HG03095 (cell line): ENCODE measurements at regions not wholly inside any gene's neighbourhood (a gene's known extent, or its start where the extent isn't known, plus 50 kb on each side); places are given as distances from the start of the nearest gene placed in this dataset.

Source experiments
- ATAC-seq: cut with Tn5 transposase; IDR thresholded peaks from one replicate; pipeline ENCODE4 v1.9.1; 2021; ENCODE audit warnings: moderate library complexity; ENCODE audit not compliant: unreplicated experiment

DNA sequence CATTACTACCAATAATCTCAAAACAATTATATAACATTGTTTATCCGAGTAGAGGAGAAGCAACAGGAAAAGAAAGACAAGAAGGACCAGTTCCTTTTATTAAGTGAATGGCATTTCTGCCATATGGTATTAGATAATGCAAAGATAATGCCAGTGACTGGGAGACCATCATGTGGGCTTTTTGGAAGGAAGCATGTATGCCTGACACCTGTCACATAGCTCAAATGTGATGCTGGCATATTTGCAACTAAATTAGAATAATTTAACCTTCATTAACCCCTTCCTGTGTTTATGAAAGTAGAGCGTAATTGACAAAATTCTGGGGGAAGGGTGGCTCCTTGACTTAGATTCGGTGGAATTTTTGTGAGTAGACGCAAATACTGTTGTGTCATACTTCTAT, 733.0 kb downstream of the TUSC7 start:
- ATAC-seq, result no peak

DNA sequence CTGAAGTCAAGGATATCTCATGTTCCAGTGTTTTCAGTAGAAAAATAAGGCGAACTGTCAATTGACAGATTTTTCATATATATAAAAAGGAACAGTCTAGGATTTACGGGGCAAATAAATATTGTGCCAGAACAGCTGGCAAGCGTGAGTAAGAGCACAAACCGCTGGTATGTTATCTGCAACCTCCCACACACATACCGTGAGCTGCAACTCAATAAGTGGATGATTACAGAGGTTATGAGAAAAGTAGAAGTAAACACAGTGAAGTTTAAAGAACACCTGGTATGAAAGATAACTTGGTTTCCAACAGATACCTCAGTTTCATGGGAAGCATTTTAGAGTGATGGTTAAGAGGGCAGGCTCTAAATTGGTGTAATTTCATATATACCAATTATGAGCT, 733.4 kb downstream of the TUSC7 start:
- ATAC-seq, result no peak

DNA sequence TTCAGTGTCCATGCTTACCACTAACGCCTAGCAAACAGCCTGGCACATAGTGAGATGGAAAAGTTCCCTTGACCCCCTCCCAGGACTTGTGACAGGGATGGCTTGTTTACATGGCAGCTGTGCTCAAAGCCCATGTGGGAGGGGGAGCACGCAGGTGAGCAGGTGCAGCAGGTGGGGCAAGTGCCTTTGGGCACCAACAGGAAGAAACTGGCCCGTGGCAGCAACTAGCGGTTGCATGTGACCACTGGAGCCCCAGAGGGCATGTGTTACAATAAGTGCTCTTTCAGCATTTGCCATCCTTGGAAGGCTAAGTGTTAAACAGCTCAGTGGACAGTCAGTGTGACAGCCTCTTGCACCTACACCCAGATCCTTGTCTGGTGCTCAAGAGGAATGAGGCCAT, 734.6 kb downstream of the TUSC7 start:
- ATAC-seq, result no peak

DNA sequence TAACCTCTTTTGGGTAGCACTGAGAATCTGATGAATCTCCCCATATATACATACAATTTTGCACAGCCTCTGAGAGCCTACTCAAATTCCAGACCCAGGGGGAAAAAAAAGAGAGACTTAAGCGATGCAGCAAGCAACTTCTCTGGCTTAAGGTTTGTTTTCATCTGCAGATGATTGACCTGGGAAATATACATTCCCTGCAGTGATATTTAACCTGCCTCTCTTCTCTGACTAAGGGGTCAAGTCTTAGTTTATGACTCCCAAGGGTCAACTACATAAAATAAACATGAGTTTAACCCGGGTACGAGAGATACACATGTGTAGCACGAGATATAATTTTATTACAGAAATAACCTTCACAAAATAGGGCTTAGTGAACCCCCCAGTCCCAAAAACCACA, 737.8 kb downstream of the TUSC7 start:
- ATAC-seq, result no peak

DNA sequence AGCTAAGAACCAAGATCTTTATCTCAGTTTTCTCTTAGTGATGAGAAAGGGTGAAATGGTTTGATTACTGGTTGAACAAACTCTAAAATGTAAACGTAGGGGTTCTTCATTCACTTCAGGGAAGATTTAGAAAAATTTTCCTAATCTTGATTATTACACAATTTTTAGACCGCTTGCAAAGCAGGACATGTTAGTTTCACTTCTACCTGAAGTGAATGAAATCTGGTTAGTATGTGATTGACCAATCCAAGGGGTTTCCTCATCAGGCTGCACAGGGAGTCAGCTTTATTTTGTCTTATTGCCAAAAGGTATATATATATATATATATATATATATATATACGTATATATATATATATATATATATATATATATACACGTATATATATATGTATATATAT, 740.4 kb downstream of the TUSC7 start:
- ATAC-seq, result no peak

DNA sequence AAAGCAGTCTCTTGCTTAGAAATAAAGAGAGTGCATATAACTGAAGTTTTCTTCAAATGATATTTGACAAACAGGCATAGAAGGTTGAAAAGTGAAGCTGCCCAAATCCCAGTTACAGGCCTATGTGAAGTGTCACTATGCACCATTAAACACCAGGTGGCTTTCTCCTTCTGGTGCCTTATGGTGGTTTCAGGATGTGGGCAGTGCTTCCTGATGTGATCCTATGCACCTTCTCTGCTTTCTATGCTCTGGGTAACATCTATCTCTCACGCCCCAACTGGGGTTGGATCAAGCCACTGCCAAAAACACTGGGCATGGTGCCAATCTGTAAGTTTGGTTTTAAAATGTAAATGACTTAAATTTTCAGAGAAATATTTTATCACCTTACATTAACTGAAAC, 744.7 kb downstream of the TUSC7 start:
- ATAC-seq, result no peak

DNA sequence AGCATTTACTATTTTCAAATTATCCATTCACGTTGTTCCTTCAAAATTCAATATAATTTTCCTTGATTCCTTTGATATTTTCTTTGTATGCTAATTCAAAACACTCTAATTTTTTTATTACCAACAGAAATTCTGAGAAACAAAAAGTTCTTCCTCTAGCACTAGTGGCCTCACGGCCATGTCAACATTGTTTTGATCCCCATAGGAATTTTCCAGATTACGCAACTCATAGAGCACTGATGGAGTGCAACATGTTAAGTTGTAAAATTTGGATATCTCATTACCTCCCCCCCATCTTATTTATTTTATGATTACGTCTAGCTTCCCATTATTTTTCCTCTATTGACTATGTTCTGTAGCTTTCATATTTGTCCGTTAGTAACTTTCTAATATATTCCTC, 745.3 kb downstream of the TUSC7 start:
- ATAC-seq, result no peak

DNA sequence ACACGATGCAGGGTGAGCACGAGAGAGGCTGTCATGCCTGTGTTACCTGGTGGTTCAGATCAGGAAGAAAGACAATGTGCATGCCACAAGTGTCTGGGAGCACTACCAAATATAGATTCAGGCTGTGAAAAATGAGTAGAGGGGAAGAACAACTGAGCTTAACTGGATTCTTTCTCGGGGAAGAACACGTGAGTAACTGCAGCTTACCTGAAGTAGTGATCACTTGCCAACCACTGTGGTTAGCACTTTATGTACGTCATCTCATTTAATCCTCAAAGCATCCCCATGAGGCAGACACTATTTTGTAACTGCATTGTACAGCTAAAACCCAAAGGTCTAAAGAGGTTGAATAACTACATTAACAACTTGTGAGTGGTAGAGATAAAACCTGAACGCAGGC, 746.2 kb downstream of the TUSC7 start:
- ATAC-seq, result no peak

DNA sequence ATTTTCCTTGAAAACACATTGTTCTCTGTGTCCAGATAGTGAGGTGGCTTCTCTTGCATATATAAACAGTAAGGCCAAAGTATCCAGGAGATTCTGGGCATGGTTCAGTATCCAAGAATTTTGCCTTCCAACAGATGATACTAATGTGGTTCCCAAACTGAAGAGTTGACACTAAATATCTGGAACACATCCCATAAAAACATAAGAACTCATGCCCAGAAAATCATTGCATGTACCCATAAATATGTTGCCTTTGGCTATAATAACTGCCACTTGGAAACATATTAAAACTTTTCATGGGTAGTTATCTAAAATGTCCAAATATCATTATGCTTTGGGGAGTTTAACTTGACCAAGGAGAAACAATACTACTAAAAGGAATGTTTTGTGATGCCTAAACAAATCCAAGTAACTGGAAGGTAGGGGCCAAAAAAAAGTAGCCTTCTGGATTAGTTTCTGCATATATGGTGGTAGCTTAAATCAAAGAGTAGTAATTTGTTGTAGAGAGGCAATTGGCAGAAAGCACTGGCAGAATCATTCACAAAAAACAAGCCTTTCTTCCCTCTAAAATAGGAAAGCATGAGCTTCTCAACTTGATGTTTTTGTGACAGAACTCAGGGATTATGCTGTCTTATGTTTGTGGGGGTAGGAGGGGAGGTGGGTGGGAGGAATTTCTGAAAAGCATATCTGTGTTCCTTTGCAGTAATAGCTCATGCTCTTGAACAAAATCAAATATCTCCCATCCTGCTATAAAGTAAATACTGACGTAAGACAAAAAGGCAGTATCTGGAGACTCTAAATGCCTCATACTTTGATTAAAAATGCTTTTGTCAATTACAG, 753.9 kb downstream of the TUSC7 start:
- no peak for ATAC-seq

DNA sequence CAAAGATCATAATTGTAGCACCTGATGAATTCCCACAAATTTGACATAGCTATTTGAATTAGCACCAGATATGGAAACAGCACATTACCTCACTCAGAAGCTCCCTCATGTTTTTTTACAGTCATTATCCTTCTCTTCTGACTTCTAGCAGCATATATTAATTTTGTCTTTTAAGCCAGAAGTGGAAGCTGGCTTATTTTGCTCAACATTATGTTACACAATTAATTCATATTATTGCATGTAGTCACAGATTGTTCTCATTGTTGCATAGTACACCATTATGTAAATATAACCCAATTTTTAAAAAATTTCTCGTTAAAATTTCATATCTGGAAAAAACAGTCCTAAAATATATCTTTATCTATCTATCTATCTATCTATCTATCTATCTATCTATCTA, 762.3 kb downstream of the TUSC7 start:
- ATAC-seq, result no peak

DNA sequence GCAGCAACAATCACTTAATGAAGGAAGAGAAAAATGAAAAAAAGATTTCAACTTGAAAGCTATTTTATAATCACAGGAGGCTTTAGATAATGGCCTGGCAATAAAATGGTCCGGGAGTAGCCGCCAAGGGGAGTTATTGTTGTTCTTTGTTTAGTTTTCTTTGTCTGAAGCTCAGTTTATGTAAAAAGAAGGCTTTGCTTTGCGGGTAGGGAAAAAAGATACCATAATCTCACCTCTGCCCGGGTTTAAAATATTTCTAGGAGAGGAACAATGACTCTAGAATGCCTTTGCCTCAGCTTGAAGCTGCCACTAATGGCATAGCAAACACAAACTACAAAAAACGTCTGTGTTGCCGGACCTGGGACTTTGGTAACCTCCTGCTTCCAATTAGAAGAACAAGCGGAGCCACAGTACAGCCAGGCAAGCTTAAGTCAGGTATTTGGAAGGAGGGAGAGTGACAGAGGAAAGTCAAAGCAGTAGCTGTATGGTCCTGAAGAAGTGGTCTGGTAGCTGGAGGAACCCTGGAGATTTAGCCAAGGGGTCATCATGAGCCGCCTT, 764.5 kb downstream of the TUSC7 start:
- no peak for ATAC-seq

DNA sequence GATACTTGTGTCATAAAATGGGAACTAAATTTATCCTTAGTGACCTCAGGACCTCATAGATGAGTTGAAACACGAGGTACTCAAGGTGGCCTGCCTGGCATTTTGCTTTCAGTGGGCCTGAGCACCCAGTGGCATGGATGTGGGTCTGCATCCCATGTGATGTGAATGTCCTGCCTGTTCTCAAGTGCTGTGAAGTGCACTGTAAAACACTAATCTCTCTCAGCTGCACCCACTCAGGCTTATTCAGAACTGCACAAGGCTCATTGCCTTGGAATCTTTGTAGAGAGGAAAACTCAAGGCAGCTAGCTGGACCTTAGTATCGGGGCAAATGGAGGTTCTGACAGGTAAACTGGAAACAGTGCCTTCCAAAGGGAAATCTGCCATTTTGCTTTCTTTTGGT, 767.0 kb downstream of the TUSC7 start:
- ATAC-seq, result no peak

DNA sequence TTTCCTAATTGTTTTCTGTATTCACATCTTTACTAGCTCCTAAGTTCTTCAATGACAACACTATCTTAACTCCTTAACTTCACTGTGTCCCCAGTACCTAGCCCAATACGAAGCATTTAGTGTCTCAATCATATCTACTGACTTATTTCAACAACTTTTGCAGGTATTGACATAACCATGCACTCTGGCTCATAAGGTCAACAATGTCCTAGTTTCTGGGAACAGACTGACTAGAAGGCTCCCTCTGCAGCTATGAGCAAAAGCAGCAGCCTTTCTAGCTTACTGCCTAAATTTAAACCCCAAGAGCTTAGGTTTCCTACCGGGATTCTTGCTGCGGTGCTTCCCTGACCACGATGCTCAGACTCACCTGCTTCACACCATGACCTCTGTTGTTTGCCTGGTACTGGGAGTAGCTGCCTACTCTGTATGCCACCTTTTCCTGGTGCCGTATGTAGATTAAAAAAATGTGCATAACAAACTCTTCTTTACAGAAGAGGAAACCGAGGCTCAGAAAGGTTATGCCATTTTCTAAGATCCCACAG, 767.7 kb downstream of the TUSC7 start:
- no peak for ATAC-seq

DNA sequence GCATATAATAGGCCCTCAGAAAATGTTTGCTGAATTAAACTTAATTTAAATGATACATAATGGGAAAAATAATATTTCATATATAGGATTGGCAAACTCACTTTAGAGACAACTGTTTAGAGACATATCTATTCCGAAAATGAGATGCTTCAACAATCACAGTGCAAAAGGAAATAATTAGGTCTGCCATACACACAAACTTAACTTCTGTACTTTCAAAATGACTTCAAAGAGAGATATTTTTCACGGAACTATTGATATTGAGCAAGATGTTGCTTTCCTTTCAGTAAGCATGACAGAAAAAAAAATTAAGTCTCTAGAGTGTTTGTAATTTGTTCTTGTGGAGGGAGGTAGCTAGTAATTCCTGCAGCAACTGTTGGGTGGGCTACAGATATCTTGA, 769.5 kb downstream of the TUSC7 start:
- peak; percentile 65 for ATAC-seq

DNA sequence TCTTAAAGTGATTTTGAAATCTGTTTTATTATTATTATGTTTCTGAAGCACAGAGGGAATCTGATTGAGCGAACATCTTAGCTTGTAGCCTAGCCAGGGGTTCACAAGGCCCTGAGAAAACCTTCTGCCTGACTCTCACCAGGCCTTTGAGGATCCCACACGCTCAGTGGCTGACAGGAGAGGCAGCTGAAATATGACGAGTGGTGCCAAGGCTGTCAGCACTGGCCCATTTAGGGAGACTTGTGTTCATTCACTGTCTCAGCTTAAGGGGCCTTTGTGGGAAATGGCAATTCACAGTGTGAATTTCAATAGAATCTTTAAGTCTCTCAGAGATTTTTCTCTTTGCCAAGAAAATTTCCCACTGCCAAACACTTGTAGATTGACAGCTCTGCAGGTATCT, 770.9 kb downstream of the TUSC7 start:
- ATAC-seq, result no peak

DNA sequence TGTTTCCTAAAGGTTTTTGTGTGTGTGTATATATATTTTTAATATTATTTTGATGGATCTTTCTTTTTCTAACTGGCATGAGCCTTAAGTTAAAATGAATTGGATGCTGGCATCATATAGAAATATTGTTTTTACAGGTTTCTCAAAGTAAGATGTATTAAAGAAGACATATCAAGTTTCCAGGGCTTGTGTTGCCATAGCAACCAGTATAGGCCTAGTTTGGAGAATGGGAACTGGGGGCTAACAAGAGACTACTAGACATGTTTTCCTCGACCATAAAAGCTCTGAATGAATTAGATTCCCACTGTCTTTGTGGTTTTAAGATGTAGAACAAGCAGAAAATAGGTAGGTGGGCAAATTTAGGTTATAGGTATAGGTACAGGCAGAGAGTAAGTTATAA, 771.4 kb downstream of the TUSC7 start:
- no peak for ATAC-seq

DNA sequence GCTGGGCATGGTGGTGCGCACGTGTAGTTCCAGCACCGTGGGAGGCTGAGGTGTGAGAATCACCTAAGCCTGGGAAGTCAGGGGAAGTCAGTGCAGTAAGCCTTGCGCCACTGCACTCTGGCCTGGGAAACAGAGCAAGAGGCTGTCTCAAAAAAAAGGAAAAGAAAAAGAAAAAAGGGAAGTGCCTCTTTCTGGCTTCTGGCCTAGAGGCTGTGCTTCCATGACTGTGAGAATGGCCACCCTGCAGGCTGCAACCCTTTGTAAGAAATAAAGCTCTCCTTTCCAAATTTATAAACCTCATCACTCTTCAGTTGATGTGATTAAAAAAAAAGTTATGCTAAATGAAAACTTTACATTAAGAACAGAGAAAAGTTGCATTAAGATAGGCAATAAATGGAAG, 774.3 kb downstream of the TUSC7 start:
- ATAC-seq, result no peak

DNA sequence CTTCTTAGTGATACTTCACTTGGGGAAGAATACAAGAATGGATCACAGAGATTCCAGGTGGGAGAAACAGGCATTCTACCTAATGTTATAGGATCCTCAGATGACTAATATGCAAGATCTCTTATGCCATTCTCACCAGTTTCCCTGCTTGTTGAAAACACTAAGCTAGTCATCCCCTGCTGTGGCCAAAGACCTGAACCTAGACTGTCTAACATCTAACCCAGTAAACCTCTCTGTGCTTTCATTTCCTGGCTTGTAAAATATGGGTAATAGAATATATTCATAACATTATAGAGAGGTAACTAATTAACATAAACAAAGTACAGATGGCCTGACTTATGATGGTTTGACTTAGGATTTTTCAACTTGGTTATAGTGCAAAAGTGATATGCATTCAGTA, 776.3 kb downstream of the TUSC7 start:
- ATAC-seq, result no peak

DNA sequence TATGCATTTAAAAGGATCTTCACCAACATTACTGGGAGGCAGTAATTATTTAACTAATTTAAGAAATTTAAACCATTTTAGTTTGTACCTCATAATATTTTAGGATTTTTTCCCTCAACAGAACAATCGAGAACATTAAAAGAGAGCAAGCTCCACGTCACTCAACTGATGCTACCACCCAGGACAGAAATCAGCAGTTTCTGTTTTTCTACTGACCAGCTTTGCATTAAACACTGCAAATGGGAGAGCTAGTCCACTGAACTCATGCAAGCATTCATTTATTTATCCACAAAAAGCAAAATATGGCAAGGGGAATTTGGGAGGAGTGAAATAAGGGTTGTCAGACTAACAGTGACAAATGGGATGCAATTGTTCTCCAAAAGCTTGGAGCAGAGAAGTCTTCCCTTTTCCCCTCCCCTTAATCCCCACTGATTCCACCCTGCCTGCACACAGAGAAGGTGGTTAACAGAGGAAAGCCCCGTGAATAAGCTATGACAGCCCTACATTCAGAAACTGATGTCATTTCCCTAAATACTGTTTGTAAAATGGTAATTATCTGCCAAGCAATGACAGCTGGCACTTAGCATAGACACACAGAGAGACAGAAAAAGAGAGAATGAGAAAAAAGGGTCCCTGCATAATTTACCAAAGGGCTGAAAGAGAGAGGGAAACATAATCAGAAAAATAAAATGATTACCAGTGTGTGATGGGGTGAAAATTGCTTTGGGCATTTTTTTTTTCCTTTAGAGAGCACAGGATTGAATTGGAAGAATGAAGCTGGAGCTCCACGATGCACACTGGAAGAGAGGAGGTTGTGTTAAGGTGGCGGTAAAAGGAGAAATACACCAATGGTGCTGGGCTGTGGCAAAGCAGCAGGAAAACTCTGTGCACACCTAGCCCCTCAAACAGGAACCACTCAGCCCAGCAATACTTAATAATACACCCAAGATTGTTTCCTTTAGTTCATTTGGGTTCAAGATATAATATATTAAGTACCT, 777.4 kb downstream of the TUSC7 start:
- peak; percentile 51 for ATAC-seq

DNA sequence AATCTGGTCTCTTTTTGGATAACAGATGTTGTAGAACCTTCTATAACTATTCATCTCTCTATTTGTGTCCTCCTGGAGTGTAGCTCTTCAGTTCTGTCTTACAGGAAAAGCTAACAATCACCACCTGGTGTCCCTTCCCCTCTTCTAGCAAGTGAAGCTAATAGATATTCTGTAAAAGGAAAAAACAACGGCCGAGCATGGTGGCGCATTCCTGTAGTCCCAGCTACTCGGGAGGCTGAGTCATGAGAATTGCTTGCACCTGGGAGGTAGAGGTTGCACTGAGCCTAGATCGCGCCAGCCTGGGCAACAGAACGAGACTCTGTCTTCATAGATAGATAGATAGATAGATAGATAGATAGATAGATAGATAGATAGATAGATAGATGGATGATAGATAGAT, 779.4 kb downstream of the TUSC7 start:
- ATAC-seq, result no peak

DNA sequence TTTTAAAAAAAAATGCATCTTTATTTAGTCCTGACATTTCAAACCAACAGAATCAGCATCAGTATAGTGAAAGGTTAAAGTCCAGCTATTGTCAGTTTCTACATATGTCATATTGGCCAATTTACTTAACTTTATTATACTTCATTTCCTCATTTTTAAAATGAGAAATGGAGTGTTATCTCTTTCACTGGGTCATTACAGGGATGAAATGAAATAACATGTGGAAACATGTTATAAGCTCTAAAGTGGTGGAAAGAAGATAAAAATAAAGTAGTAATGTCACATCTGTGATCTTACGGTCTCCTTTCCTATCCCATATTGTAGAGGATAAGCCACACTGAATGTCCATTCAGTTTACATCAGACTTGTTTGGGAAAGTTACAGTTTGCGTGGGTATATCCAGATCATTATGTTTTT, 780.1 kb downstream of the TUSC7 start:
- ATAC-seq, result no peak
